SK-N-SH treated with all-trans-retinoic acid at 6 μM for 48 hours (cell line): ENCODE measurements at regions not wholly inside any gene's neighbourhood (a gene's known extent, or its start where the extent isn't known, plus 50 kb on each side); places are given as distances from the start of the nearest gene placed in this dataset.

Experiments
- BACH2 ChIP-seq: fragments of 250-450 bp; sonication (Bioruptor Pico); IDR thresholded peaks from 2 replicates; pipeline ENCODE4 v1.9.0; 2021; ENCODE audit warnings: mild to moderate bottlenecking, borderline replicate concordance
- CSDC2 ChIP-seq: fragments of 250-450 bp; sonication (Bioruptor Pico); IDR thresholded peaks from 2 replicates; pipeline ENCODE4 v1.5.0; 2020; ENCODE audit warnings: mild to moderate bottlenecking, moderate library complexity
- GLIS3 ChIP-seq: fragments of 250-450 bp; sonication (Bioruptor Pico); IDR thresholded peaks from 2 replicates; pipeline ENCODE4 v1.5.0; 2020; ENCODE audit warnings: mild to moderate bottlenecking, moderate library complexity
- RARB ChIP-seq: fragments of 250-450 bp; sonication (Bioruptor Pico); IDR thresholded peaks from 2 replicates; pipeline ENCODE4 v1.8.0; 2021; ENCODE audit warnings: mild to moderate bottlenecking, moderate library complexity
- SNAI2 ChIP-seq: fragments of 250-450 bp; sonication (Bioruptor Pico); IDR thresholded peaks from 2 replicates; pipeline ENCODE4 v1.5.0; 2020; ENCODE audit warnings: mild to moderate bottlenecking, moderate library complexity
- TCF4 ChIP-seq: fragments of 250-450 bp; sonication (Bioruptor Pico); IDR thresholded peaks from 2 replicates; pipeline ENCODE4 v1.8.0; 2021; ENCODE audit warnings: mild to moderate bottlenecking, moderate library complexity, borderline replicate concordance
- ZFP3 ChIP-seq: fragments of 250-450 bp; sonication (Bioruptor Pico); IDR thresholded peaks from 2 replicates; pipeline ENCODE4 v1.5.0; 2020; ENCODE audit warnings: mild to moderate bottlenecking, moderate library complexity
- TF ChIP-seq, protein P1 (sequence below): fragments of 250-450 bp; sonication (Bioruptor Pico); IDR thresholded peaks from 2 replicates; pipeline ENCODE4 v1.8.0; 2020; ENCODE audit warnings: mild to moderate bottlenecking, moderate library complexity, borderline replicate concordance

DNA sequence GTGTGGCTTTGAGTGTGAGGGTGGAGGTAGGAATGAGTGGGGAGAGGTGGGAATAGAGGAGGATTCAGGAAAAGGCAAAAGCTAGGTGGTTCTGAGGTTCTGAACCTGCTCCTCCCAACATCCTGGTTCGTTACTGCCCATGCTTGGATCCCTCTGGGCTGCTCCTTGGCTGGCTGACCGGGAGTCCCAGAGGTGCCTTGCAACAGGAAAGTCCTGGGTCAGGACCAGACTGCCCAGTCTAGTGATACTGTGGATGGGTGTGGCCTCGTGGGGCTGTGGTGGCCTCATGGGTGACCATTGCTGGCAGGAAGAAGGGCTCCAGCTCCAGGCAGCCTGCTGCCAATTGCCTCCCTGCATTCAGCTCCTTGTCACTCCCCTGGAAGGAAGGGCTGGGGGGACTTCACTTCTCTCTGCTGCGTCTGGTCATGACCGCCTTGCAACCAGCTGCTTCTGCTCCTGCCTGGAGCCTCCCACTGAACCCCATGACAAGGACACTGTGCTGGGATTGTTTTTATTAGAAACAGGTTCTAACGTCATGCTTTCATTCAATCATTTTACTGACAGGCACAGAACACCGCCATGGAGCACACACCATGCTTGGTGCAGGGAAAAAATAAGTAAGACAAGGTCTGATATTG is 61.5 kb upstream of the UBL3 start:
- TF ChIP-seq TCF4 (no peak), BACH2 (CRISPR knock-in tag) (no peak), ZFP3 (no peak), CSDC2 (CRISPR knock-in tag) (no peak), SNAI2 (no peak), RARB (CRISPR knock-in tag) (no peak), GLIS3 (no peak)
- TF ChIP-seq, protein P1, sequence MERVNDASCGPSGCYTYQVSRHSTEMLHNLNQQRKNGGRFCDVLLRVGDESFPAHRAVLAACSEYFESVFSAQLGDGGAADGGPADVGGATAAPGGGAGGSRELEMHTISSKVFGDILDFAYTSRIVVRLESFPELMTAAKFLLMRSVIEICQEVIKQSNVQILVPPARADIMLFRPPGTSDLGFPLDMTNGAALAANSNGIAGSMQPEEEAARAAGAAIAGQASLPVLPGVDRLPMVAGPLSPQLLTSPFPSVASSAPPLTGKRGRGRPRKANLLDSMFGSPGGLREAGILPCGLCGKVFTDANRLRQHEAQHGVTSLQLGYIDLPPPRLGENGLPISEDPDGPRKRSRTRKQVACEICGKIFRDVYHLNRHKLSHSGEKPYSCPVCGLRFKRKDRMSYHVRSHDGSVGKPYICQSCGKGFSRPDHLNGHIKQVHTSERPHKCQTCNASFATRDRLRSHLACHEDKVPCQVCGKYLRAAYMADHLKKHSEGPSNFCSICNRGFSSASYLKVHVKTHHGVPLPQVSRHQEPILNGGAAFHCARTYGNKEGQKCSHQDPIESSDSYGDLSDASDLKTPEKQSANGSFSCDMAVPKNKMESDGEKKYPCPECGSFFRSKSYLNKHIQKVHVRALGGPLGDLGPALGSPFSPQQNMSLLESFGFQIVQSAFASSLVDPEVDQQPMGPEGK (CRISPR knock-in tag) = no peak
